ENCODE measurements at regions not wholly inside any gene's neighbourhood (a gene's known extent, or its start where the extent isn't known, plus 50 kb on each side); places are given as distances from the start of the nearest gene placed in this dataset.

DNA sequence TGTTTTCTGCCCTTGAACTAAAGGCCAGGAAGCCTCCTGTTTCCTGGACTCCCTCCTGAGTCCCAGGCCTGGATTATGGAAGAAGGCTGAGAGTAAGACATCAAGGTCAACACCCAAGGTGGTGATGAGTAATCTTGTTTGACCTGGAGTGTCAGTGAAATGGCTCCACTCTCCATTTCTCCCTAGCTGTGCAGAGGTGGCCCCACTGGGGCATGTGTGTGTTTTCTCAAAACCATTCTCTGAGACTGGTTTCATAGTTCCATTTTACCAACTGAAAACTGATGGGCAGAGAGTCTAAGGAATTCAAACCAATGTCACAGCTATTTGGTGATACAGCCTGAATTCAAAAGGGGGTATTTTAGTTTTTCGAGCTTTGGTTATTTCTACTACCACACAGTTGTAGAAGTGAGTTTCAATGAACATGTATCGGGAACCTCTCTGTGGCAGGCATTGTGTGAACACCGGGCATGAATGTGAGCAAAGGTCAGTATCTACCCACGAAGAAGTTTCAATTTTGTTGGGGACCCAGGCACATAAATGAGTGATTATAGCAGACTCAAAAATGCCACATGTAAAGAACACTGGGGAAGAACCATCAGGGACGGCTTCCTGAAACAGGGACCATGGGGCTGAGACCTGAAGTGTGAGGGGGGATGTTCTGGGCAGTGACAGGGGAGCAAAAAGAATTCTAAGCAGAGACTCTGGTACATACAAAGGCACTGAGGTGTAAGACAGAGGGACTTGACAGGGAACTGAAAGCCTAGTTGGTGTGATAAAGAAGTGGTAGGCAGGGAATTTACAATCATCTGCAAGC, 269.6 kb upstream of the KLF4 start:
- TF ChIP-seq, protein P1, sequence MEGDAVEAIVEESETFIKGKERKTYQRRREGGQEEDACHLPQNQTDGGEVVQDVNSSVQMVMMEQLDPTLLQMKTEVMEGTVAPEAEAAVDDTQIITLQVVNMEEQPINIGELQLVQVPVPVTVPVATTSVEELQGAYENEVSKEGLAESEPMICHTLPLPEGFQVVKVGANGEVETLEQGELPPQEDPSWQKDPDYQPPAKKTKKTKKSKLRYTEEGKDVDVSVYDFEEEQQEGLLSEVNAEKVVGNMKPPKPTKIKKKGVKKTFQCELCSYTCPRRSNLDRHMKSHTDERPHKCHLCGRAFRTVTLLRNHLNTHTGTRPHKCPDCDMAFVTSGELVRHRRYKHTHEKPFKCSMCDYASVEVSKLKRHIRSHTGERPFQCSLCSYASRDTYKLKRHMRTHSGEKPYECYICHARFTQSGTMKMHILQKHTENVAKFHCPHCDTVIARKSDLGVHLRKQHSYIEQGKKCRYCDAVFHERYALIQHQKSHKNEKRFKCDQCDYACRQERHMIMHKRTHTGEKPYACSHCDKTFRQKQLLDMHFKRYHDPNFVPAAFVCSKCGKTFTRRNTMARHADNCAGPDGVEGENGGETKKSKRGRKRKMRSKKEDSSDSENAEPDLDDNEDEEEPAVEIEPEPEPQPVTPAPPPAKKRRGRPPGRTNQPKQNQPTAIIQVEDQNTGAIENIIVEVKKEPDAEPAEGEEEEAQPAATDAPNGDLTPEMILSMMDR (IDR thresholded peaks at IDR 0.05) = no peak
- no peak for TF ChIP-seq EP300 (IDR thresholded peaks at IDR 0.05; ENCODE audit: low read depth)

Measured in transverse colon (tissue), 3 donors.